B cell (primary cell): ENCODE measurements at regions not wholly inside any gene's neighbourhood (a gene's known extent, or its start where the extent isn't known, plus 50 kb on each side); places are given as distances from the start of the nearest gene placed in this dataset.

Experiments
- CTCF ChIP-seq: fragments of 200-600 bp; IDR thresholded peaks from one replicate; pipeline ENCODE4 v1.8.0; 2022; ENCODE audit warnings: antibody characterized with exemption, mild to moderate bottlenecking
- EZH2 ChIP-seq: IDR thresholded peaks from 2 replicates; pipeline ENCODE4 v1.6.1; 2012; ENCODE audit warnings: borderline replicate concordance, low read depth, mild to moderate bottlenecking, moderate library complexity, low read length; ENCODE audit not compliant: insufficient read depth, poor library complexity, severe bottlenecking

GRCh38 chr7:93697901-93698300, 123.4 kb upstream of the CALCR start:
- TF ChIP-seq CTCF (no peak), EZH2 (no peak)
